ENCODE measurements at regions not wholly inside any gene's neighbourhood (a gene's known extent, or its start where the extent isn't known, plus 50 kb on each side); places are given as distances from the start of the nearest gene placed in this dataset.

GRCh38 chr2:120984452-120985173, 248.9 kb downstream of the GLI2 start:
- no peak for DNase-seq

GRCh38 chr2:120985174-120985996, 249.7 kb downstream of the GLI2 start:
- peak; percentile 6 for DNase-seq

GRCh38 chr2:120985997-120986651, 250.5 kb downstream of the GLI2 start:
- no peak for DNase-seq

- DNase-seq: no peak
Measured at GRCh38 chr2:120986898-120987650, 251.4 kb downstream of the GLI2 start.

- no peak for DNase-seq
Measured at GRCh38 chr2:120988051-120988699, 252.5 kb downstream of the GLI2 start.

GRCh38 chr2:120988700-120989511, 253.2 kb downstream of the GLI2 start:
- DNase-seq: no peak

GRCh38 chr2:120989512-120990441, 254.1 kb downstream of the GLI2 start:
- DNase-seq: no peak

- no peak for DNase-seq
Measured at GRCh38 chr2:120990451-120990871, 254.8 kb downstream of the GLI2 start.

GRCh38 chr2:120991441-120991840, 255.8 kb downstream of the GLI2 start:
- no peak for DNase-seq

GRCh38 chr2:120992791-120993555, 257.3 kb downstream of the GLI2 start:
- no peak for DNase-seq

- no peak for DNase-seq
Measured at GRCh38 chr2:120993661-120994060, 258.0 kb downstream of the GLI2 start.

- no peak for DNase-seq
Measured at GRCh38 chr2:120994301-120994995, 258.8 kb downstream of the GLI2 start.

GRCh38 chr2:120995152-120995551, 259.5 kb downstream of the GLI2 start:
- DNase-seq: no peak

- DNase-seq: no peak
Measured at GRCh38 chr2:120995656-120996190, 260.1 kb downstream of the GLI2 start.

GRCh38 chr2:120999377-121000097, 263.9 kb downstream of the GLI2 start:
- no peak for DNase-seq

- no peak for DNase-seq
Measured at GRCh38 chr2:121000804-121001203, 265.1 kb downstream of the GLI2 start.

- no peak for DNase-seq
Measured at GRCh38 chr2:121001641-121002040, 266.0 kb downstream of the GLI2 start.

GRCh38 chr2:121002597-121002996, 266.9 kb downstream of the GLI2 start:
- no peak for DNase-seq

Measured in NCI-H69 (cell line).